IMR-90 (cell line): ENCODE measurements at regions not wholly inside any gene's neighbourhood (a gene's known extent, or its start where the extent isn't known, plus 50 kb on each side); places are given as distances from the start of the nearest gene placed in this dataset.

Experiments used
- ATAC-seq: fragments of 200-7000 bp; cut with Tn5 transposase; 2 replicates; pipeline ENCODE4 v1.9.1; 2020; ENCODE audit warnings: low read depth, mild to moderate bottlenecking, moderate library complexity
- BruUV-seq: library from RNA; stranded (reverse); fragments of 400-500 nt; replicated peaks from 2 replicates; lab custom pipeline; 2021; lab: Mats Ljungman, UMichigan
- CTCF ChIA-PET: fragments of 300-600 bp; formaldehyde crosslinking; extraction: SDS; loops from one replicate; lab custom pipeline; 2021; ENCODE audit warnings: antibody characterized with exemption; lab: Yijun Ruan, JAX
- POLR2A ChIA-PET: fragments of 300-600 bp; sonication (Branson Sonifier 250); formaldehyde crosslinking; loops from one replicate; lab custom pipeline; 2022; ENCODE audit warnings: antibody characterized with exemption; ENCODE audit not compliant: unreplicated experiment; lab: Charles Lee
- DNase-seq: peaks from one replicate; pipeline ENCODE4 v3.0.0; 2013
- H2AFZ ChIP-seq: replicated peaks from 2 replicates; pipeline ENCODE3; 2013; ENCODE audit warnings: low read length, mild to moderate bottlenecking; ENCODE audit not compliant: poor library complexity
- H2AK5ac ChIP-seq: 2 replicates; pipeline ENCODE4 v1.6.1; 2013; ENCODE audit warnings: low read depth, low read length, inconsistent platforms
- H2AK9ac ChIP-seq: replicated peaks from 2 replicates; pipeline ENCODE3; 2013; ENCODE audit warnings: mild to moderate bottlenecking, low read depth, low read length, moderate library complexity; ENCODE audit not compliant: poor library complexity
- H2BK120ac ChIP-seq: 2 replicates; pipeline ENCODE4 v1.6.1; 2013; ENCODE audit warnings: low read depth, low read length, inconsistent platforms
- H2BK15ac ChIP-seq: 3 replicates; pipeline ENCODE4 v1.6.1; 2013; ENCODE audit warnings: low read depth, low read length, inconsistent platforms
- H2BK20ac ChIP-seq: 2 replicates; pipeline ENCODE4 v1.6.1; 2013; ENCODE audit warnings: low read depth, mild to moderate bottlenecking, inconsistent platforms, low read length, moderate library complexity
- H2BK5ac ChIP-seq: 2 replicates; pipeline ENCODE4 v1.6.1; 2013; ENCODE audit warnings: mild to moderate bottlenecking, low read depth, low read length, inconsistent platforms; ENCODE audit not compliant: poor library complexity, severe bottlenecking
- H3K14ac ChIP-seq: replicated peaks from 2 replicates; pipeline ENCODE4 v1.6.1; 2013; ENCODE audit warnings: low read depth, low read length, inconsistent platforms
- H3K18ac ChIP-seq: 2 replicates; pipeline ENCODE4 v1.6.1; 2013; ENCODE audit warnings: low read depth, low read length, control low read depth
- H3K23ac ChIP-seq: 2 replicates; pipeline ENCODE4 v1.6.1; 2013; ENCODE audit warnings: low read depth, low read length, inconsistent platforms
- H3K27ac ChIP-seq: 2 replicates; pipeline ENCODE4 v1.5.1; 2013; ENCODE audit warnings: mild to moderate bottlenecking, control low read depth, low read length; ENCODE audit not compliant: insufficient read depth
- H3K27me3 ChIP-seq: 2 replicates; pipeline ENCODE4 v1.6.1; 2013; ENCODE audit warnings: low read length; ENCODE audit not compliant: control insufficient read depth, insufficient read depth
- H3K36me3 ChIP-seq: 2 replicates; pipeline ENCODE4 v1.6.1; 2013; ENCODE audit warnings: low read length, mixed read lengths; ENCODE audit not compliant: control insufficient read depth, insufficient read depth
- H3K4ac ChIP-seq: 2 replicates; pipeline ENCODE4 v1.6.1; 2013; ENCODE audit warnings: low read depth, low read length, inconsistent platforms
- H3K4me1 ChIP-seq: 2 replicates; pipeline ENCODE4 v1.6.1; 2013; ENCODE audit warnings: low read length, mixed read lengths; ENCODE audit not compliant: control insufficient read depth, insufficient read depth
- H3K4me2 ChIP-seq: 2 replicates; pipeline ENCODE4 v1.6.1; 2013; ENCODE audit warnings: low read depth, mild to moderate bottlenecking, control low read depth, low read length, moderate library complexity
- H3K4me3 ChIP-seq: 2 replicates; pipeline ENCODE4 v1.5.1; 2013; ENCODE audit warnings: low read depth, mild to moderate bottlenecking, control low read depth, low read length, moderate library complexity; ENCODE audit not compliant: insufficient read depth
- H3K56ac ChIP-seq: 2 replicates; pipeline ENCODE4 v1.6.1; 2013; ENCODE audit warnings: low read length, inconsistent platforms; ENCODE audit not compliant: insufficient read depth; ENCODE audit errors: extremely low read depth
- H3K79me1 ChIP-seq, 2 experiments: 2 replicates each; pipeline ENCODE4 v1.6.1; 2013; ENCODE audit warnings: low read length in 2 of 2, inconsistent platforms in 1 of 2, low read depth in 1 of 2
- H3K9ac ChIP-seq: 2 replicates; pipeline ENCODE4 v1.6.1; 2013; ENCODE audit warnings: low read depth, low read length, control low read depth
- H3K9me1 ChIP-seq: 2 replicates; pipeline ENCODE4 v1.6.1; 2013; ENCODE audit warnings: low read length, inconsistent platforms; ENCODE audit not compliant: insufficient read depth
- H3K9me3 ChIP-seq: 2 replicates; pipeline ENCODE4 v1.6.1; 2013; ENCODE audit warnings: low read length; ENCODE audit not compliant: control insufficient read depth, insufficient read depth
- H4K20me1 ChIP-seq: 2 replicates; pipeline ENCODE4 v1.6.1; 2013; ENCODE audit warnings: low read length, inconsistent platforms; ENCODE audit not compliant: insufficient read depth
- H4K5ac ChIP-seq: 2 replicates; pipeline ENCODE4 v1.6.1; 2013; ENCODE audit warnings: mild to moderate bottlenecking, low read depth, low read length, control low read depth
- H4K8ac ChIP-seq, 2 experiments: 2 replicates each; pipeline ENCODE4 v1.6.1; 2013; ENCODE audit warnings: low read depth in 2 of 2, low read length in 2 of 2, control low read depth in 1 of 2, inconsistent platforms in 1 of 2
- H4K91ac ChIP-seq: 2 replicates; pipeline ENCODE4 v1.6.1; 2013; ENCODE audit warnings: low read depth, low read length, inconsistent platforms; ENCODE audit not compliant: insufficient read depth
- BHLHE40 ChIP-seq: fragments of 150-350 bp; IDR thresholded peaks from 2 replicates; pipeline ENCODE4 v1.6.1; 2016; ENCODE audit warnings: mild to moderate bottlenecking, low read depth, low read length
- CEBPB ChIP-seq: IDR thresholded peaks from 2 replicates; pipeline ENCODE4 v1.6.1; 2012; ENCODE audit warnings: low read depth, low read length, improper control_type of control experiment
- CHD1 ChIP-seq: IDR thresholded peaks from 2 replicates; pipeline ENCODE4 v1.6.1; 2012; ENCODE audit warnings: low read depth, low read length, improper control_type of control experiment
- ELK1 ChIP-seq: fragments of 150-350 bp; IDR thresholded peaks from 2 replicates; pipeline ENCODE4 v1.6.1; 2016; ENCODE audit warnings: low read depth, mild to moderate bottlenecking, low read length, moderate library complexity, borderline replicate concordance
- MXI1 ChIP-seq: IDR thresholded peaks from 2 replicates; pipeline ENCODE4 v1.6.1; 2012; ENCODE audit warnings: low read depth, mild to moderate bottlenecking, low read length, moderate library complexity, borderline replicate concordance
- RFX5 ChIP-seq: IDR thresholded peaks from 2 replicates; pipeline ENCODE4 v1.8.0; 2012; ENCODE audit warnings: low read depth, mild to moderate bottlenecking, low read length, moderate library complexity
- SMC3 ChIP-seq: fragments of 150-350 bp; IDR thresholded peaks from 2 replicates; pipeline ENCODE4 v1.6.1; 2016; ENCODE audit warnings: low read depth, mild to moderate bottlenecking, antibody characterized with exemption, low read length, moderate library complexity
- WGBS, 2 experiments: methylation state at CpG; one replicate each; pipeline versions ENCODE4 v1.1.5 to v1.1.7; 2013; ENCODE audit warnings: missing lambda C conversion rate in 2 of 2; ENCODE audit not compliant: insufficient read length in 1 of 2; ENCODE audit errors: extremely low coverage in 2 of 2; 5-methylcytosine and 5-hydroxymethylcytosine counted together
- dilution Hi-C: fragments of 300-500 bp; cut with HindIII; formaldehyde crosslinking; loops from one replicate; pipeline ENCODE4 v1.14.3; 2018; ENCODE audit warnings: low sequenced_read_pairs; ENCODE audit not compliant: unreplicated experiment
- in situ Hi-C: fragments of 300-500 bp; cut with MboI; formaldehyde crosslinking; loops from 3 replicates; pipeline ENCODE4 v1.14.3; 2019; ENCODE audit warnings: low sequenced_read_pairs, inconsistent platforms, mixed read lengths
- intact Hi-C: fragments of 100-400 bp; cut with micrococcal nuclease; formaldehyde crosslinking; loops from 2 replicates; pipeline ENCODE4 v1.10.0; 2022

GRCh38 chr5:57711471-57711870 lies 228.9 kb upstream of the ACTBL2 start:
- no peaks in the 10 kb centered on the region for H3K79me1 ChIP-seq
- H3K4me2 ChIP-seq: no peak overlapping the region
- no peak overlapping the region for H3K14ac ChIP-seq
- no peak overlapping the region for H3K4me3 ChIP-seq
- no peaks in the 10 kb centered on the region for H4K20me1 ChIP-seq
- H3K27me3 ChIP-seq: no peaks in the 10 kb centered on the region
- DNase-seq (peak; percentile 54), ATAC-seq (no peak)
- H4K5ac ChIP-seq: no peak overlapping the region
- no TSS peak for BruUV-seq
- no peak overlapping the region for H2BK120ac ChIP-seq
- ChIA-PET CTCF (interaction anchor here (1.0 kb wide), 1 partner anchor 15 kb away, joined by 3 read pairs; no protein-coding TSS in a partner anchor), POLR2A (no interaction called here)
- H3K4ac ChIP-seq: no peak overlapping the region
- H3K18ac ChIP-seq: no peak overlapping the region
- H2BK15ac ChIP-seq: no peak overlapping the region
- H3K27ac ChIP-seq: no peak overlapping the region
- no peak overlapping the region for H4K8ac ChIP-seq
- in situ Hi-C loops: no loop called here
- H3K36me3 ChIP-seq: no peaks in the 10 kb centered on the region
- dilution Hi-C loops: no loop called here
- H2AK9ac ChIP-seq: no peak overlapping the region
- H2AFZ ChIP-seq: no peak overlapping the region
- peak overlapping the region; percentile 23; the same call in 1 of the 2 replicates for H2BK20ac ChIP-seq
- intact Hi-C loops: loop anchor here (10.0 kb wide), 1 partner anchor 753 kb away; the partner anchor contains the start of gene PLK2
- no peak for TF ChIP-seq BHLHE40
- no peak for TF ChIP-seq MXI1
- no peak for TF ChIP-seq SMC3
- TF ChIP-seq CEBPB: no peak
- no peak for TF ChIP-seq ELK1
- no peak for TF ChIP-seq CHD1
- no peak for TF ChIP-seq RFX5
- H2AK5ac ChIP-seq: 0 out of 2 replicates have a peak overlapping the region, but pooled peaks have one; percentile 21
- H2BK5ac ChIP-seq: no peak overlapping the region
- no peak overlapping the region for H3K23ac ChIP-seq
- no peaks in the 10 kb centered on the region; the same call in 1 of the 2 replicates for H3K9me1 ChIP-seq
- no peak overlapping the region for H3K56ac ChIP-seq
- peaks cover 5% of the 10 kb centered on the region for H3K4me1 ChIP-seq
- no peak overlapping the region for H4K91ac ChIP-seq
- WGBS, 2 experiments: no CpG with 5 or more reads among the region's 2 CpGs
- peaks cover 9% of the 10 kb centered on the region for H3K9me3 ChIP-seq
- H3K9ac ChIP-seq: no peak overlapping the region
